OCI-LY1 (cell line): ENCODE measurements at regions not wholly inside any gene's neighbourhood (a gene's known extent, or its start where the extent isn't known, plus 50 kb on each side); places are given as distances from the start of the nearest gene placed in this dataset.

ENCODE experiments used
- CTCF ChIP-seq: fragments of 200-600 bp; sonication (generic), shearing (Covaris generic); IDR thresholded peaks from 2 replicates; pipeline ENCODE4 v1.5.1; 2017; ENCODE audit warnings: mild to moderate bottlenecking, antibody characterized with exemption, low read length, moderate library complexity, mixed read lengths
- EZH2 ChIP-seq: fragments of 200-600 bp; sonication (generic), shearing (Covaris generic); IDR thresholded peaks from 2 replicates; pipeline ENCODE4 v1.8.0; 2017; ENCODE audit warnings: borderline replicate concordance, mixed run types, mild to moderate bottlenecking, antibody characterized with exemption, low read length, moderate library complexity, mixed read lengths

GRCh38 chr13:88217883-88218282 lies 546.7 kb downstream of the SLITRK5 start:
- TF ChIP-seq CTCF (no peak), EZH2 (no peak)
